Right cardiac atrium (tissue), 5 donors: ENCODE measurements at regions not wholly inside any gene's neighbourhood (a gene's known extent, or its start where the extent isn't known, plus 50 kb on each side); places are given as distances from the start of the nearest gene placed in this dataset.
A peak's percentile ranks its signal among the peaks of the same experiment; 100 is the strongest.

Experiments
- ATAC-seq, 2 donors: fragments of 200-7000 bp; cut with Tn5 transposase; one replicate each; pipeline versions ENCODE4 v1.8.0 to v1.9.1; 2020; ENCODE audit warnings: moderate library complexity in 2 of 2, mild to moderate bottlenecking in 1 of 2
- DNase-seq, 3 donors: peaks; one replicate each; pipeline ENCODE4 v3.0.0-alpha.2; 2020
- H3K27ac ChIP-seq: one replicate; pipeline ENCODE4 v1.5.1; 2013; ENCODE audit warnings: mild to moderate bottlenecking, low read length, control low read depth, moderate library complexity
- H3K27me3 ChIP-seq: one replicate; pipeline ENCODE4 v1.6.1; 2013; ENCODE audit not compliant: control insufficient read depth, insufficient read depth
- H3K4me1 ChIP-seq: one replicate; pipeline ENCODE4 v1.6.1; 2013; ENCODE audit warnings: low read length; ENCODE audit not compliant: control insufficient read depth, insufficient read depth
- H3K4me3 ChIP-seq: one replicate; pipeline ENCODE4 v1.5.1; 2013; ENCODE audit warnings: low read length, control low read depth
- H3K9me3 ChIP-seq: one replicate; pipeline ENCODE4 v1.6.1; 2013; ENCODE audit warnings: low read length; ENCODE audit not compliant: control insufficient read depth
- WGBS: extraction: QIAGEN DNeasy Blood & Tissue Kit; methylation state at CpG from one replicate; pipeline ENCODE4 v1.1.7; 2013; 5-methylcytosine and 5-hydroxymethylcytosine counted together
- intact Hi-C, 4 donors: fragments of 100-400 bp; cut with DNase I; formaldehyde crosslinking; loops; one replicate each; pipeline versions ENCODE4 v1.11.0 to v1.14.0; 2022 to 2023
- donor health status: healthy with polysubstance abuse.
- donor health status: DM: no; HTN: yes; CAD: no.
- donor health status: DM: no; HTN: no; CAD: no.
- donor health status: DM: no; HTN: yes; CAD: no; lungs with severe emphysema.
- donor health status: DM: yes; HTN: yes; CAD: no.

GRCh38 chr3:144343343-144343742 lies 371.7 kb downstream of the DIPK2A start:
- Histone ChIP-seq H3K9me3 (no peaks in the 10 kb centered on the region), H3K27ac (no peak overlapping the region), H3K4me3 (no peak overlapping the region), H3K4me1 (no peaks in the 10 kb centered on the region), H3K27me3 (no peaks in the 10 kb centered on the region)
- WGBS, result 87% methylated on average over 9 of the region's 9 CpGs
- no peak for DNase-seq
- intact Hi-C loops, result no loop called here
- ATAC-seq, result no peak

- no peaks in the 10 kb centered on the region for H3K9me3 ChIP-seq
- WGBS, result 79% methylated on average over 7 of the region's 7 CpGs
- intact Hi-C loops, result no loop called here
- DNase-seq (no peak), ATAC-seq (no peak)
- no peaks in the 10 kb centered on the region for H3K4me1 ChIP-seq
- no peak overlapping the region for H3K4me3 ChIP-seq
- no peaks in the 10 kb centered on the region for H3K27me3 ChIP-seq
- no peak overlapping the region for H3K27ac ChIP-seq
These were observed 372.2 kb downstream of the DIPK2A start for GRCh38 chr3:144343777-144344176.

- H3K27ac ChIP-seq, result no peak overlapping the region
- intact Hi-C loops, result no loop called here
- ATAC-seq (no peak), DNase-seq (no peak)
- WGBS, result 42% methylated on average over 2 of the region's 2 CpGs
- no peaks in the 10 kb centered on the region for H3K4me1 ChIP-seq
- no peaks in the 10 kb centered on the region for H3K27me3 ChIP-seq
- H3K9me3 ChIP-seq, result no peaks in the 10 kb centered on the region
- H3K4me3 ChIP-seq, result no peak overlapping the region
These were observed 373.4 kb downstream of the DIPK2A start for GRCh38 chr3:144344925-144345548.

GRCh38 chr3:144350125-144350524 lies 378.5 kb downstream of the DIPK2A start:
- no peak for DNase-seq
- H3K9me3 ChIP-seq, result no peaks in the 10 kb centered on the region
- ATAC-seq, result no peak
- no peak overlapping the region for H3K27ac ChIP-seq
- intact Hi-C loops, result no loop called here
- no peak overlapping the region for H3K4me3 ChIP-seq
- H3K27me3 ChIP-seq, result no peaks in the 10 kb centered on the region
- WGBS, result 96% methylated on average over 3 of the region's 3 CpGs
- H3K4me1 ChIP-seq, result no peaks in the 10 kb centered on the region

GRCh38 chr3:144351011-144351410 lies 379.4 kb downstream of the DIPK2A start:
- no peaks in the 10 kb centered on the region for H3K9me3 ChIP-seq
- whole genome bisulfite sequencing, result 60% methylated on average over 2 of the region's 2 CpGs
- no peak overlapping the region for H3K4me3 ChIP-seq
- ATAC-seq (peak in 1 of 2 donors; percentile 68), DNase-seq (peak in 1 of 3 donors; percentile 26)
- intact Hi-C loops, result no loop called here
- H3K4me1 ChIP-seq, result no peaks in the 10 kb centered on the region
- no peaks in the 10 kb centered on the region for H3K27me3 ChIP-seq
- no peak overlapping the region for H3K27ac ChIP-seq

GRCh38 chr3:144351773-144352365 lies 380.2 kb downstream of the DIPK2A start:
- H3K27ac ChIP-seq, result no peak overlapping the region
- intact Hi-C loops, result no loop called here
- H3K4me3 ChIP-seq, result no peak overlapping the region
- H3K4me1 ChIP-seq, result no peaks in the 10 kb centered on the region
- no peaks in the 10 kb centered on the region for H3K27me3 ChIP-seq
- WGBS, result 32% methylated on average over 4 of the region's 4 CpGs
- no peaks in the 10 kb centered on the region for H3K9me3 ChIP-seq
- DNase-seq (no peak), ATAC-seq (no peak)

GRCh38 chr3:144358191-144358590 lies 386.6 kb downstream of the DIPK2A start:
- no peaks in the 10 kb centered on the region for H3K4me1 ChIP-seq
- no peaks in the 10 kb centered on the region for H3K27me3 ChIP-seq
- WGBS, result 31% methylated on average over 2 of the region's 2 CpGs
- H3K9me3 ChIP-seq, result no peaks in the 10 kb centered on the region
- no peak overlapping the region for H3K4me3 ChIP-seq
- no peak for DNase-seq
- no peak overlapping the region for H3K27ac ChIP-seq
- ATAC-seq, result peak in 1 of 2 donors; percentile 41
- intact Hi-C loops, result no loop called here

- H3K4me1 ChIP-seq, result no peaks in the 10 kb centered on the region
- H3K27me3 ChIP-seq, result no peaks in the 10 kb centered on the region
- H3K4me3 ChIP-seq, result no peak overlapping the region
- H3K27ac ChIP-seq, result no peak overlapping the region
- intact Hi-C loops, result no loop called here
- WGBS, result 77% methylated on average over 1 of the region's 1 CpG
- DNase-seq (no peak), ATAC-seq (no peak)
- H3K9me3 ChIP-seq, result no peaks in the 10 kb centered on the region
These were observed 389.4 kb downstream of the DIPK2A start for GRCh38 chr3:144361002-144361401.

- no peak overlapping the region for H3K27ac ChIP-seq
- H3K4me1 ChIP-seq, result no peaks in the 10 kb centered on the region
- intact Hi-C loops, result no loop called here
- no peak for ATAC-seq
- no peak overlapping the region for H3K4me3 ChIP-seq
- 90% methylated on average over 3 of the region's 3 CpGs for WGBS
- no peaks in the 10 kb centered on the region for H3K9me3 ChIP-seq
- DNase-seq, result no peak
- H3K27me3 ChIP-seq, result no peaks in the 10 kb centered on the region
These were observed 390.5 kb downstream of the DIPK2A start for GRCh38 chr3:144362126-144362525.

- 91% methylated on average over 5 of the region's 5 CpGs for WGBS
- DNase-seq, result no peak
These were observed 392.2 kb downstream of the DIPK2A start for GRCh38 chr3:144363856-144364255.

GRCh38 chr3:144364737-144365136 lies 393.1 kb downstream of the DIPK2A start:
- Histone ChIP-seq H3K27me3 (no peaks in the 10 kb centered on the region), H3K4me3 (no peak overlapping the region), H3K4me1 (no peaks in the 10 kb centered on the region), H3K27ac (no peak overlapping the region), H3K9me3 (no peaks in the 10 kb centered on the region)
- DNase-seq (no peak), ATAC-seq (no peak)
- intact Hi-C loops, result no loop called here
- 68% methylated on average over 2 of the region's 2 CpGs for WGBS

More at GRCh38 chr3:144363856-144364255, 392.2 kb downstream of the DIPK2A start:
- H3K4me1 ChIP-seq, result no peaks in the 10 kb centered on the region
- H3K27ac ChIP-seq, result no peak overlapping the region
- ATAC-seq, result no peak
- intact Hi-C loops, result no loop called here
- H3K9me3 ChIP-seq, result no peaks in the 10 kb centered on the region
- H3K4me3 ChIP-seq, result no peak overlapping the region
- no peaks in the 10 kb centered on the region for H3K27me3 ChIP-seq
